Stimulated activated CD8-positive, alpha-beta memory T cell treated with anti-CD3 and anti-CD28 coated beads, Interleukin-12 subunit alpha, Interleukin-12 subunit beta, amount 100 ng/mL, for 24 hours (primary cell): ENCODE measurements at regions not wholly inside any gene's neighbourhood (a gene's known extent, or its start where the extent isn't known, plus 50 kb on each side); places are given as distances from the start of the nearest gene placed in this dataset.
"Not testable (repeated sequence)": the region's sequence is repeated elsewhere in the genome, so short reads cannot be mapped to it uniquely, and the experiment has no call there.

ENCODE experiments used
- DNase-seq: peaks from one replicate; pipeline ENCODE4 v3.0.0-alpha.2; 2020; ENCODE audit errors: extremely low read depth

DNA sequence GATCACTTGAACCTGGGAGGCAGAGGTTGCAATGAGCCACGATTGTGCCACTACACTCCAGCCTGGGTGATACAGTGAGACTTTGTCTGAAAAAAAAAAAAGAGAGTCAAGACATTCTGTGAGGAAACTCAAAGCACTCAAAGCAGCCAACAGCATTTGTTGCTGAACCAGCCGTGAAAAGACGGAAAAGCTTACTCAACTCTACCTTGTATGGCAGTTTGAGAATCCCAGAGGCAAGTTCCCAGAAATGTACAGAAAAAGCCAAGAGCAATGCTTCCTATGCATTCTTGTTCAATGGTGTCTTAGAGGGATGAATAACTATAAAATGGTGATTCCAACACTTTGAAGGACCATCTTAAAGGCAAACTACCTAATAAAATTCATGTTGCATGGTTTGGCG lies 170.2 kb downstream of the HSD17B3 start:
- DNase-seq = no peak

DNA sequence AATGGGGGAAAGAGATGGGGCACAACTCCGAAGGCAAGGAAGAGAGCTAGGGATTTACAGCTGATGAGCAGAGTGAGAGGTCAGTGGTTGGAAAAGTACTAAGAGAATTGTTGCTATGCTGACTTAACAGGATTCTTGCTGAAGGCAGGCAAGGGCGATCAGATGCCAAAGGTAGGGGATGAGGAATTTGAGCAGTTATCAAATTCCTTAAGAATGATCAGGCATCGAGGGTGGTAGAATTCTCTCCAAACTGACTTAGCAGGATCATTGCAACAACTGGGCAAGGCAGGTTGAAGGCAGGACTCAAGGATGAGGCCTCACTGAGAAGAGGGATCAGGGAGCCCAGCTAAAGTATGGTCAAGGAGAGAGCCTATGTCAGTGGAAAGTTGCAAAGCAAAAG lies 171.0 kb downstream of the HSD17B3 start:
- no peak for DNase-seq

DNA sequence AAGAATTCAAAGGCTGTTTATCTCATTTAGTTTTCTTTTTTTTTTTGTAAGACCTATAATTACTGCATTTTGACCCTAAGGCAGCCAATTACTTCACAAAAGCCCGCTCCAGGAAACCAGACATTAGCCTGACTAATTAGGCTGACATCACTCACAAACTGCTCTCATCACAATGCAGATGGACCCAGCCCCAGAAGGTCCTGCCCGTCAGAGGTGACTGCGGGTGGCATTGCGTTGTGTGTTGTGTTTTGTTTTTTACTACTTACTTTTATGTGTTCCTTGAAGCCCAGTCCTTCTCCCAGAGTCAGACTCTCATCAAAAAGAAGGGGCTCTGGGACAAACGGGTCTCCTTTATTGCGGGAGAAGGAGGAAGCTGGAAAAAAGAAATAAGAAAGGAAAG lies 172.2 kb downstream of the HSD17B3 start:
- no peak for DNase-seq

DNA sequence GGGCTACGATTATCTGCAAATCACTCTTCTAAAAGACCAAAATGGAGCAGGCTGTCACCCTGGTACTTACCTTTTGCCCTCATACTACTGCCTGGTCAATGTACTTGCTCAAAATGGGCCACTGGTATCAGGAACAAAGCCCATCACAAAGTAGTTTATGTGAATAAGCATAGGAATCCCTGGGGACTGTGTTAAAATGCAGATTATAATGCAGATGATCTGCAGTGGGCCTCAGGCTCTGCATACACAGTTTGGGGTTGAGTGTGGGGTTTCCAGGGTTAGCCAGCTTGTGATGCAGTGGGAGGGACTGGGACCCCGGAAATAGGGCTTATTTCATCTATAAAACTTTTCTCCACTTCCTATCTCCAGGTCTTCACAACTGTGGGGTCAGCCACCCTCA lies 173.1 kb downstream of the HSD17B3 start:
- DNase-seq = no peak

DNA sequence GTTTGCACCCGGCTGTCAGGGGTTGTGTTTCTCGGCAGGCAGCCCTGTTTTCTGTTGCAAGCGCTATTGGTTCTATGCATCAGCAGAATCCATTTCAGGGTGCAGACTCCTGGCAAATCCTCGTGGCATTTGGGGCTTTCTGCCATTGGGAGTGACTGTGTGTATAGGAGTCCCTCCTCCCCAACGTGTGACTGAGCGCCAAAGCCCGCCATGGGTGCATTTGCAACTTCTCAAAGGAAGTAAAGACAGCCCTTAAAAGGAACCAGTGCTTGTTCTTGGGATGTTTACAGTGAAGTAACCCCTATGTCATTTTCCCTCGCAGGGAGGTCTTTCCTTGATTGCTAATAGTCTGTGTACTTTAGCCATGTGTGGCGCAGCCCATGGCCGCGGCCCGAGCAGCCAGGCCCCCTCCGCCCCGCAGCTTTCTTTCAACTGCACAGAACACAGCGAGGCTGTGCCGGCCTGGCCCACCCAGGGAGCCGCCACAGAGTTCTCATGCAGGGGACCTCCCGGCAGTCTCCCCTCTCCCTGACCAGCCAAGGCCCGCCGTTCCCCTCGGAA lies 175.6 kb downstream of the HSD17B3 start:
- no peak for DNase-seq

DNA sequence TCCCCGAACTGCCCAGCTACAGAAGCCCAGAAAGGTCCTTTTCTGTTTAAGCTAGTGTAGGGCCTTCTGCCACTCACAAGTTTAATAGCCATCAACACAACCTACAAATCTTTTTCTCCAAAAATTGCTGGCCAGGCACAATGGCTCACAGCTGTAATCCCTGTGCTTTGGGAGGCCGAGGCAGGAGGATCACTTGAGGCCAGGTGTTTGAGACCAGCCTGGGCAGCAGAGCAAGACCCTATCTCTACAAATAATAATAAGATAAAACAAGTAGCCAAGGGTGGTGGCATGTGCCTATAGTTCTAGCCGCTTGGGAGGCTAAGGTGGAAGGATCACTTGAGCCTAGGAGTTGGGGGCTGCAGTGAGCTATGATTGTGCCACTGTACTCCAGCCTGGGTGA lies 176.4 kb downstream of the HSD17B3 start:
- DNase-seq = no peak

DNA sequence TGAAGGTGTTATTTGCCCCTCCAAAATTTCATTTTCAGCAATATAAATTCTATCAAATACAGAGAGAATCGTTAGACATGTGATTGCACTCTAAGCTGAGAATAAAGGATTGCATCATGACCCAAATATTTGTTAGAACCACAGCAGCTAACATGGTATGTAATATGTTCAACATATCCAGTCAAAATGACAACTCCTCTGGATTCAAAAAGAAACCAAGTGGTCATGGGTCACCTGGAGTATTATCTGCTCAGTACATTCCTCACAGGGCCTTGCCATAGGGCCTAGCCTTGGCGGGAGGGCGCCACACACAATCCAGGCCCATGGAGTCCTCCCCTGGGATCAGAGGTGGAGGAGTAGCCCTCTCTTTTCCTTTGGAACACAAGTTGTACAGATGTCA lies 179.2 kb downstream of the HSD17B3 start:
- no peak for DNase-seq

DNA sequence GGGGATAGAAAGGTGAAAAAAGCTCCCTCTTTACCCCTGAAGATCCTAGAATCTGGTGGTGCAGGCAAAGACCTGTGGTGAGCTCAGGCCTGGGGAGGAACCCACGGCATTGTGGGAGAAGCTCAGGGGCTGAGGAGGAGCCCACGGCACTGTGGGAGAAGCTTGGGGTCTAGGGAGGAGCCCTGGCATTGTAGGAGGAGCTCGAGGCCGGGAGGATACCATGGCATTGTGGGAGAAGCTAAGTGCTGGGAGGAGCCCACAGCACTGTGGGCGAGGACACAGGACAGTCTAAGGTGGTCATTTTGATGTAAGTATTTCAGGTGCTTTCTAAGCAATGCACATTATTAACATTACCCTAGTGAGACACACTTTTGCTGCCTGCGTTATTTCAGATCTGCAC lies 179.7 kb downstream of the HSD17B3 start:
- DNase-seq = no peak

DNA sequence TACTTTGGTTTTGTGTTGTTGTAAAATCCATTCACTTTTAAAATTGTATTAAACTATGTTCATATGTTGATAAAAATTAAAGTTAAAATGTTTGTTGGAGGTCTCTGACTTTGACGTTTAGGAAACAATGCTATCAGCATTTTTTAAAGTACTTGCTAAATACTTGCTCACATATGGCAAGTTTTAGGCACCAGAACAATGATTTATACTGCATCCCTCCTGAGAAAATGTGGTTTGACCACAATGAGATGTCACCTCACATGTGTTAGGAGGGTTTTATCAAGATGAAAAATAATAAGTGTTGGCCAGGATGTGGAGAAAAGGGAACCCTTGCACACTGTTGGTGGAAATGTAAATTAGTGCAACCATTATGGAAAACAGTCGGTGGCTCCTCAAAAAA lies 180.8 kb downstream of the HSD17B3 start:
- DNase-seq = no peak

DNA sequence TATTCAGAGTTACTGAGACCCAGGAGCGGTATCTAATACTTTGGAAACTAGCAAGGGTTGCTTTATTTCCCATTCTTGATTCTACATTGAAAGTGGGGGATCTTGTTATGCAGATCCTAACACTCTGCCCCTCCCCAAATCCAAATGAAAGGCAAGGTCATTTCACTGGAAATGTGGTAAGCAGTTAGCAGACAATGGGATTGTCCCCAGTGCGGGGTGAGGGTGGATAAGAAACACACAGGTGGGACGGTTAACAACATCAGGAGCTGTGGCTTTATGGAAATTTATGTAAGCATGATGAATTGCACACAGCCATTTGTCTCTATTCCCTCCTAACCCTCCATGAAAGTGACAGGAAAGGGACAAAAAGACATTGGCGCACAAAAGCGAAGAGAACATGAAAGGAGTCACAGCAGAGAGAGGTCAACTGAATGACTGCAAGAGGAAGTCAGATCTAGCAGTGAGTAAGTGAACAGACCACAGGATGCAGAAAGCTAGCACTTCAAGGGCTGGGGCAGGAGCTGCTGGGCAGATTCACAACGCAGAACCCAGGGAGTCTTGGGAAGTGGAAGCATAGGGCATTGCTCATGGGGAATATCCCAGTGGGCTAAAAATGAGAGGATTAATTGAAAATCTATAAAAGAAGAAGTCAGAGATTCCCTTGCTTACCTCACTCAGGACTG lies 184.4 kb downstream of the HSD17B3 start:
- no peak for DNase-seq

DNA sequence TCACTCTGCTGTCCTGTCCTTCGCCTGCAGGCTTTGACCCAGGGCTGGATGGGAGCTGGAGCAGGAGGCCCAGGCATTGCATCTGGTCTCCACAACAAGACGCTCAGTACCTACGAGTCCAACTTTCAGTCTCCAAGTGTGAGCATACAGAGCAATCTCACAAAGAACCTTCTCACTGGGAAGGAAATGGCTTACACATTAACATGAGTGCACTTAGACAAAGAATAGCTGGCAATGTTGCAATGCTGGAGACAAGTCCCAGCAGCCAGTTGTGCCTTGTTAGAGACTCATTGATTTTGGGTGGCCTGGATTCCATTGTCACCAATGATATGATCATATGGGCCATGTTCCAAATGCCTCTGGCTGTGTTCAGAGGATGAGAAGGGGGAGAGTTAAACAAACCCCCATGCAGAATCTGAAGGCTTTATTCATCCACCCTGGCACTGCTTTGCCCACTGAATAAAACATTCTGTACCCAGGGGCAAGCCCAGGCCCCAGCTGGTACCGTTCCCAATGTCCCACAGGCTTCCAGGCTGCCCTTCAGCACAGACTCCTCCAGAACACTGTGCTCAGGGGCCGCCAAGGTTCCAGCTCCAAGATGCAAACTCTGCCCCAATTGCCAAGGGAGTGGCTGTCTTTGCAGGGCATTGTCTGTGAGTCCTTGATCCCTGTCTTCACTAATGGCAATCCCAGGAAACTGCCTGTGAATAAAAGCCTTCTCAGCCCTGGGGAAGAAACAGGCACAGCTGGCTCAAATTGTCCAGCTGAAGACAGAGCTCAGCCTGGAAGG lies 185.5 kb downstream of the HSD17B3 start:
- DNase-seq = no peak

DNA sequence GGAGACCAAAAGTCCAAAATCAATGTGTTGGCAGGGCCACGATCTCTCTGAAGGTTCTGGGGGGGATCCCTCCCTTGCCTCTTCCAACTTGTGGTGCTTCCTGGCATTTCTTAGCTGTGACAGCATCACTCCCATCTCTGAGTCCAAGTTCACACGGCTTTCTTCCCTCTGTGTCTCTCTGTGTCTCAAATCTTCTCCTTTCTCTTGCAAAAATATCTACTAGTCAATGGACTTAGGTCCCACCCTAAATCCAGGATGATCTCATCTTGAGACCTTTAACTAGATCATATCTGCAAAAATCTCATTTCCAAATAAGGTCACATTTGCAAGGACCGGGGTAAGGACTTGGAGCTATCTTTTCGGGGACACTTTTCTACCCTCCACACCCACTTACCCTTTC lies 186.1 kb downstream of the HSD17B3 start:
- DNase-seq = no peak

DNA sequence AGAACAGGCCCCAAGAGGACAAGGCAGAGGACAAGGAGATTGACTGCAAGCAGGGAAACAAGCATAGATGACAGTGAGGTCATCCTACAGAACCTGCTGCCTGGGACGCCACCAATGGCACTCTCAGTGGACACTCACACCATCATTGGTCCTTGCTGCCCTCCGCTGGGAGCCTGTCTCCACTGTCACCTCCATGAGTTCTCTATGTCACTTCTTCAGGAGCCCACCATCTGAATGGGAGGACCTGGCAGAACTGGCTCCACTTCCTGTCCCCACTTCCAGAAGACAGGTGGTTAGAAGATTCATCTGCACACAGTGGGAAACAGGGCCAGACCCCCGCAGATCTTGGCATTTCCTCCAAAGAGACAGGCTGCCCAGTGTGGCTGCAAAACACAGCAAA lies 188.9 kb downstream of the HSD17B3 start:
- DNase-seq = no peak

DNA sequence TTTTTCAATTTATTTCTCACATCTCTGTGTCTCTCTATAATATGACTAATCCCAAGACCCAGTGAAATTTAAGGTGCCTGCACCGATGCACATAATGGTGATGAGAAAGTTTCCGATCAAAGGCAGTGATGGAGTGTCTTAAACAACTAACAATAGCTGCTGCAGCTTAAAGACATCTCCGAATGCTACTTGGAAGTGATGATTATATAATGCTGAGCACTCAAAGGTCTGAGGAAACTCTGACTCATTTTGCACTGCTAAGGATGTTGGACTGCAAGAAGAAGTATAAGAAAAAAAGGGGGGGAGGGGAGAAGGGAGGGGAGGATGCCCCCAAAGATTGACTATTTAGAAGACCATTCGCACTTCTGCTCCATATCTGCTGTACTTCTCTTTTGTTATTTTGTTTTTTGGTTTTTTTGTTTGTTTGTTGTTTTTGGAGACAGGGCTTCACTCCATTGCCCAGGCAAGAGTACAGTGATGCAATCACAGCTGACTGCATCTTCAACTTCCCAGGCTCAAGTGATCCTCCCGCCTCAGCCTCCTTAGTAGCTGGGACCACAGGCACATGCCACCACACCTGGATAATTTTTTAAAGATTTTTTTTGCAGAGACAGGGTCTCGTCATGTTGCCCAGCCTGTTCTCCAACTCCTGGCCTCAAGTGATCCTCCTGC lies 192.2 kb downstream of the HSD17B3 start:
- no peak for DNase-seq

DNA sequence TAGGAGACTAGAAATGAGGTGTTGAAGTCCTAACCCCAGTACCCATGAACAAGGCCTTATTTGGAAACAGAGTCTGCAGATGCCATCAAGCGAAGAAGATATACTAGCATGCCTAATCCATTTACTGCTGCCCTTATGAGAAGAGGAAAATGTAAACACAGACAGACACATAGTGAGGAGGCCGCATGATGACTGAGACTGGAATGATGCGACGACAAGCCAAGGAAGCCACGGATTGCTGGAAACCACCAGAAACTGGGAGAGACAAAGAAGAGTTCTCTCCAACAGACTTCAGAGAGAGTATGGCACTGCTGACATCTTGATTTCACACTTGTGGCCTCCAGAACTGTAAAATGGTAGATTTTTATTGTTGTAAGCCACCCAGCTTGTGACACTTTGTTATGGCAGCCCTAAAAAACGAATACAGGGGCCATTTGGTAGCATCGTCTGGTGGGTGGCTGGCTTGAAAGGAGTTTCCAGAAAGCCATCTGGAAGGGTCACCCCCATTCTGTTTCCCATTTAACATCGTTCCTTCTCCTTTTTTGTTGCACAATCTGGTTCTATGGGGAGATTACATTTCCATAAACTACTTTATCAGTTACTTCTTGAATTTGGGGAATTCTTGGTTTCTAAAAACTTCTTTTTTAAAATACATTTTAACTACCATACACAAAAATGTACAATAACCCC lies 193.1 kb downstream of the HSD17B3 start:
- no peak for DNase-seq

DNA sequence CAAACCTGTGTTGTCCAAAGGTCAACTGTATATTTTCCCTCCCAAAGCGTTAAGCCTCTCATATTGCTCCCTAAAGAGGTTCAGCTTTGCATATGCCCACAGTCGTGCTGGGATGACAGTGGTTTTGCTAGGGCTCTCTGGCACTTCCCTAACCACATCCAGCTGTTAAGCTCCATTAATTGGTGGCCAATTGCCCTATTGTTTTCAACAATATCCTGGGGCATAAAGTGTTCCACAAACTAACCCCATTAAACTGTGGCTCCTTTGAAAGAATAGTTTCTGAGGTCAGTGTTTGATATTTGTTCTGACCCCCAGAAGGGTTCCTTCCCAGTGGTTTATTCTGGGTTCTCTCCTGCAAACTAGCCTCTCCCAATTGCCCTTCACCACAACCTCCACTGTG lies 194.5 kb downstream of the HSD17B3 start:
- DNase-seq = no peak

DNA sequence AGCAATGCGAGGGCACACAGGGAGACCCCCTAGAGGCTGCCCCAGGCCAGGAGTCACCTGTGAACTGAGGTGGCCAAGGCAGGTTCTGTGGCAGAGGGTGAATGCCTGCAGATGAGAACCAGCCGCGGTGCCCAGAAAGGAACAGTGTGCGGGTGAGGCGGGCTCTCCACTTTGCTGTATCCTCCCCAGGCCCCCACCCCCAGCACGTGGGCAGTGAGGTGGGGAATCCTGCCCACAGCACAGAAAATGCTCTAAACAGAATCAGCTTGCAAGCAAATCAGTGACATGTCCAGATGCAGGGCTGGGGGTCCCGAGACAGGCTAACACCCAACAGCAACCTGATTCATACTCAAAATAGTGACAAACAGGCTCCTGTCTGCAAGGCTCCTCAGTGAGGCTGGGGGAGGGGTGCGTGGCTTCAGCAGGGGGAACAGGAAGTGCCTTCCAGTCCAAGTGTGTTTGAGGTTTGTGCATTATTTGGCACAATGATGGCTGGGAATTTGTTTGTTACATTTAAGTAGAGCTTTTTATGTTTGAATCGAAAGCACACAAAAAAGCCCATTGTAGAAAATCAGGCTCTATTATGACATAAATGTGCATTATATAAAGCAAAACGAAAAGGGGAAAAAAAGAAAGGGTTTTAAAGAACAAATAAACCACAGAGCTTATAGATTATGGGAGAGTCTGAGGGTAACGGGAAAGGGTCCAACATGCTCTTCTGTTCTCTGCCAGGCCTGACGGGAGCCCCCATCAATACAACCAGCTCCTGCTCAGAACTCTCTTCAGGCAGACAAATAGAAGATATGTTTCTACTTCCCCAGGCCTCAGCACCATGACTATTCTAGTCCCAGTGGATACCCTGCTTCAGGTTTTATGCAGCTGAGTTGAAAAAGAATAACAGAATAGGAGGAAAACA lies 201.3 kb downstream of the HSD17B3 start:
- DNase-seq = no peak

DNA sequence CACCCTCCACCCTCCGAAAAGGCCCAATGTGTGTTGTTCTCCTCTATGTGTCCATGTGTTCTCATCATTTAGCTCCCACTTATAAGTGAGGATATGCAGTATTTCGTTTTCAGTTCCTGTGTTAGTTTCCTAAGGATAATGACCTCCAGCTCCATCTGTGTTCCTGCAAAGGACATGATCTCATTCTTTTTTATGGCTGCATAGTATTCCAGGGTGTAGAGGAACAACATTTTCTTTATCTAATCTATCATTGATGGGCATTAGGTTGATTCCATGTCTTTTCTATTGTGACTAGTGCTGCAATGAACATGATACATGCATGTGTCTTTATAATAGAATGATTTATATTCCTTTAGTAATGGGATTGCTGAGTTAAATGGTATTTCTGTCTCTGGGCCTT lies 211.3 kb downstream of the HSD17B3 start:
- not testable (repeated sequence) for DNase-seq

DNA sequence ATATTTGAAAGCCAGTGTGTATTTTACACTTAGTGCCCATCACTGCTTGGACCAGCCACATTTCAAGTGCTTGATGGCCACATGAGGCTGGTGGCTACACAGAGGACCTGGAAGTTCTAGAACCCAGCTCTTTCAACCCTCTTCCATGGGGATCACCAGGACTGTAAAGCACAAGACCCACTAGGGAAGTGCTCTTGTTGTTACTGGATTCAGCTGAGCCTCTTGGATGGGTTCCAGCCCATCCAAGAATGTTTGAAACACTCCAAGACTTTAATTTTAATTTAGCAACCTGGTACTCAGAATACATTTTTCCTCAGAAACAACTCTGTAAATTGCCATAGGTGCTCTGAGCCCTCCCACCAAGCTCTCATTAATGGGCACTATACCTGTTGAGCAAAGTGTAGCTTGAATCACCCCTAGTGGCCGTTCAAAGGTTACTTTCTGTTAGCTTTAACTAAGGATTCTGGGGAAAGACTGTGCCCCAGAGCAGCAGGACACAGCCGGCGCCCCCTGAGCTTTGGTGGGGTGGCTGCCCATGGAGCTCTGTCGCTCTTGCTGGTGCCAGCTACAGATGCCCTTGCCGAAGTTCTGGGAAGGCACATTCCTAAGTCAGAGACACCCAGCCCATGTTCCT lies 212.4 kb downstream of the HSD17B3 start:
- no peak for DNase-seq

DNA sequence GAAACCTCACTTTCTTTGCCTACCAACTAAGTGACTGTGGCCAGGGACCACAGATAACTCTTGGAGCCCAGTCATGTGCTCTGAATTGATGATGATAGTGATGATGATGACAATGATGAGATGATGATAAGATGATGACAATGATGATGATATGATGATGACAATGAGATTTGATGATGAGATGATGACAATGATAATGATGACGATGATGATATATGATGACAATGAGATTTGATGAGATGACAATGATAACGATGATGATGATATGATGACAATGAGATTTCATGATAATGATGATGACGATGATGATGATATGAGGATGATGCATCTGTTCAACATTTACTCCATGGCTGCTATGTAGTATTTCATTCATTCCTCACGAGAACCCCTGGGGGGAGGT lies 213.0 kb downstream of the ERCC6L2 start:
- DNase-seq = no peak
